ENCODE measurements at regions not wholly inside any gene's neighbourhood (a gene's known extent, or its start where the extent isn't known, plus 50 kb on each side); places are given as distances from the start of the nearest gene placed in this dataset.

- Histone ChIP-seq H3K27ac (replicated peaks) (no peak overlapping the region), H3K4me3 (replicated peaks; ENCODE audit: insufficient read depth, low read length) (no peak overlapping the region), H3K27me3 (ENCODE audit: insufficient read depth, poor library complexity, severe bottlenecking) (peaks cover 4% of the 10 kb centered on the region)
- DNase-seq (ENCODE audit: low read depth in 1 of 2, low spot score in 1 of 2): no peak
- TF ChIP-seq SPI1 (IDR thresholded peaks at IDR 0.05; ENCODE audit: borderline replicate concordance, low read depth): no peak
- no peak for TF ChIP-seq REST (IDR thresholded peaks at IDR 0.05; ENCODE audit: insufficient replicate concordance, low read depth)
- TF ChIP-seq, protein P1, sequence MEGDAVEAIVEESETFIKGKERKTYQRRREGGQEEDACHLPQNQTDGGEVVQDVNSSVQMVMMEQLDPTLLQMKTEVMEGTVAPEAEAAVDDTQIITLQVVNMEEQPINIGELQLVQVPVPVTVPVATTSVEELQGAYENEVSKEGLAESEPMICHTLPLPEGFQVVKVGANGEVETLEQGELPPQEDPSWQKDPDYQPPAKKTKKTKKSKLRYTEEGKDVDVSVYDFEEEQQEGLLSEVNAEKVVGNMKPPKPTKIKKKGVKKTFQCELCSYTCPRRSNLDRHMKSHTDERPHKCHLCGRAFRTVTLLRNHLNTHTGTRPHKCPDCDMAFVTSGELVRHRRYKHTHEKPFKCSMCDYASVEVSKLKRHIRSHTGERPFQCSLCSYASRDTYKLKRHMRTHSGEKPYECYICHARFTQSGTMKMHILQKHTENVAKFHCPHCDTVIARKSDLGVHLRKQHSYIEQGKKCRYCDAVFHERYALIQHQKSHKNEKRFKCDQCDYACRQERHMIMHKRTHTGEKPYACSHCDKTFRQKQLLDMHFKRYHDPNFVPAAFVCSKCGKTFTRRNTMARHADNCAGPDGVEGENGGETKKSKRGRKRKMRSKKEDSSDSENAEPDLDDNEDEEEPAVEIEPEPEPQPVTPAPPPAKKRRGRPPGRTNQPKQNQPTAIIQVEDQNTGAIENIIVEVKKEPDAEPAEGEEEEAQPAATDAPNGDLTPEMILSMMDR (IDR thresholded peaks at IDR 0.05; ENCODE audit: insufficient read depth, low read length): no peak
- no peak for TF ChIP-seq GABPA (IDR thresholded peaks at IDR 0.05; ENCODE audit: low read depth)
- TF ChIP-seq POLR2AphosphoS5 (IDR thresholded peaks at IDR 0.05; ENCODE audit: low read depth): no peak
These were observed 275.9 kb upstream of the PLPP4 start for GRCh38 chr10:120181154-120181553.

- TF ChIP-seq SPI1 (IDR thresholded peaks at IDR 0.05; ENCODE audit: borderline replicate concordance, low read depth) (no peak), POLR2AphosphoS5 (IDR thresholded peaks at IDR 0.05; ENCODE audit: low read depth) (no peak), GABPA (IDR thresholded peaks at IDR 0.05; ENCODE audit: low read depth) (no peak), REST (IDR thresholded peaks at IDR 0.05; ENCODE audit: insufficient replicate concordance, low read depth) (no peak)
- TF ChIP-seq, protein P1 (IDR thresholded peaks at IDR 0.05; ENCODE audit: insufficient read depth, low read length): no peak
- H3K27me3 ChIP-seq (ENCODE audit: insufficient read depth, poor library complexity, severe bottlenecking): peaks cover 4% of the 10 kb centered on the region
- H3K27ac ChIP-seq (replicated peaks): no peak overlapping the region
- no peak overlapping the region for H3K4me3 ChIP-seq (replicated peaks; ENCODE audit: insufficient read depth, low read length)
- no peak for DNase-seq (ENCODE audit: low read depth in 1 of 2, low spot score in 1 of 2)
These were observed 274.6 kb upstream of the PLPP4 start for GRCh38 chr10:120182431-120182830.

DNA sequence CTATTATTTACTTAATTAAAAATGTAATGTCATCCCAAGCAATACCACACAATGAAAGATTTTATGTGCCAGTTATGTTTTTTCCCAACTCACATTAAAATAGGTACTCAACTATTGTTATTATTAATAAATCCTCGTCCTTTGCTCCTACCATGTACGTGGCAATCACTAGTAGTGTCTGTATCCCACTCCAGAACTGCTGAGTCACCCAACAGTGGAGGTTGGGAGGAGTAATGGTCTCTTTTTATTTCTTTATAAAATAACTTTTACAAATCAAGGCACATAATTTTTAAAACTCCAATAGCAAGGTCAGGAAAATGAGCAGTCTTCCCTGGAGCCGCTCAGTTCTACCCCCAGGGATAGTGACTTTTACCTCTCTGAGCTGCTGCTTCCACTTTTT lies 273.5 kb upstream of the PLPP4 start:
- Histone ChIP-seq H3K27ac (replicated peaks) (no peak overlapping the region), H3K4me3 (replicated peaks; ENCODE audit: insufficient read depth, low read length) (no peak overlapping the region), H3K27me3 (ENCODE audit: insufficient read depth, poor library complexity, severe bottlenecking) (peaks cover 4% of the 10 kb centered on the region)
- DNase-seq (ENCODE audit: low read depth in 1 of 2, low spot score in 1 of 2): no peak
- no peak for TF ChIP-seq SPI1 (IDR thresholded peaks at IDR 0.05; ENCODE audit: borderline replicate concordance, low read depth)
- TF ChIP-seq REST (IDR thresholded peaks at IDR 0.05; ENCODE audit: insufficient replicate concordance, low read depth): no peak
- no peak for TF ChIP-seq GABPA (IDR thresholded peaks at IDR 0.05; ENCODE audit: low read depth)
- no peak for TF ChIP-seq POLR2AphosphoS5 (IDR thresholded peaks at IDR 0.05; ENCODE audit: low read depth)
- TF ChIP-seq, protein P1 (IDR thresholded peaks at IDR 0.05; ENCODE audit: insufficient read depth, low read length): no peak

All from HL-60 (cell line).